GM13976 (cell line): ENCODE measurements at regions not wholly inside any gene's neighbourhood (a gene's known extent, or its start where the extent isn't known, plus 50 kb on each side); places are given as distances from the start of the nearest gene placed in this dataset.

Experiments
- DNase-seq: peaks from one replicate; pipeline ENCODE4 v3.0.0; 2012; ENCODE audit warnings: low spot score
- CTCF ChIP-seq: IDR thresholded peaks from 2 replicates; pipeline ENCODE4 v1.5.1; 2012; ENCODE audit warnings: borderline replicate concordance, mild to moderate bottlenecking; ENCODE audit not compliant: insufficient read depth; ENCODE audit errors: extremely low read depth, missing control alignments, control extremely low read depth
- in situ Hi-C: fragments of 300-500 bp; cut with MboI; formaldehyde crosslinking; loops from one replicate; pipeline ENCODE4 v1.12.0; 2022; ENCODE audit warnings: low sequenced_read_pairs, mixed read lengths, inconsistent platforms; ENCODE audit not compliant: unreplicated experiment

- DNase-seq = no peak
- in situ Hi-C loops = no loop called here
- TF ChIP-seq CTCF = no peak
Measured at GRCh38 chr1:36693161-36693525, 210.4 kb upstream of the CSF3R start.

GRCh38 chr1:36692465-36693160 lies 209.9 kb upstream of the CSF3R start:
- TF ChIP-seq CTCF = no peak
- in situ Hi-C loops = no loop called here
- no peak for DNase-seq

- in situ Hi-C loops = no loop called here
- no peak for DNase-seq
- TF ChIP-seq CTCF = no peak
Measured at GRCh38 chr1:36691374-36691773, 208.7 kb upstream of the CSF3R start.

- in situ Hi-C loops = no loop called here
Measured at GRCh38 chr1:36689992-36690391, 207.3 kb upstream of the CSF3R start.

GRCh38 chr1:36687312-36687711 lies 204.6 kb upstream of the CSF3R start:
- TF ChIP-seq CTCF = no peak
- in situ Hi-C loops = no loop called here
- DNase-seq = no peak

More at GRCh38 chr1:36689992-36690391, 207.3 kb upstream of the CSF3R start:
- DNase-seq = no peak
- TF ChIP-seq CTCF = no peak

GRCh38 chr1:36675931-36676562 lies 193.3 kb upstream of the CSF3R start:
- in situ Hi-C loops = no loop called here
- no peak for TF ChIP-seq CTCF
- no peak for DNase-seq
